SK-N-SH (cell line): ENCODE measurements at regions not wholly inside any gene's neighbourhood (a gene's known extent, or its start where the extent isn't known, plus 50 kb on each side); places are given as distances from the start of the nearest gene placed in this dataset.
A peak's percentile ranks its signal among the peaks of the same experiment; 100 is the strongest.

Experiments
- CTCF ChIA-PET: fragments of 300-600, 350-600 bp; formaldehyde crosslinking; extraction: SDS; loops from one replicate; lab custom pipeline; 2021; lab: Yijun Ruan, JAX
- POLR2A ChIA-PET: fragments of 350-600 bp; sonication (Branson Sonifier 250); formaldehyde crosslinking; extraction: SDS; loops from one replicate; lab custom pipeline; 2020; ENCODE audit warnings: antibody characterized with exemption, inconsistent platforms; lab: Yijun Ruan, JAX
- DNase-seq: peaks from one replicate; pipeline ENCODE4 v3.0.0; 2012
- H2AFZ ChIP-seq: fragments of 200-600 bp; sonication (generic); 2 replicates; pipeline ENCODE4 v1.8.1; 2016; ENCODE audit warnings: antibody characterized with exemption, mild to moderate bottlenecking, low read depth
- H3F3A ChIP-seq: fragments of 200-600 bp; sonication (generic); replicated peaks from 2 replicates; pipeline ENCODE3; 2016; ENCODE audit warnings: antibody characterized with exemption, mild to moderate bottlenecking; ENCODE audit not compliant: insufficient read depth
- H3K27ac ChIP-seq, 2 experiments: fragments of 200-500 bp in 1 of 2; fragments of 200-600 bp in 1 of 2; sonication (Bioruptor generic) in 1 of 2; sonication (generic), shearing (Covaris generic) in 1 of 2; 2 replicates each; pipeline versions ENCODE4 v1.5.1 to v1.6.1; 2014 to 2016; ENCODE audit warnings: low read depth in 2 of 2, inconsistent platforms in 1 of 2, low read length in 1 of 2, mild to moderate bottlenecking in 1 of 2, mixed read lengths in 1 of 2
- H3K27me3 ChIP-seq: fragments of 200-600 bp; sonication (generic), shearing (Covaris generic); 2 replicates; pipeline ENCODE4 v1.6.1; 2016; ENCODE audit warnings: mixed run types; ENCODE audit not compliant: insufficient read depth
- H3K36me3 ChIP-seq, 2 experiments: fragments of 200-500 bp in 1 of 2; fragments of 200-600 bp in 1 of 2; sonication (Bioruptor generic) in 1 of 2; sonication (generic) in 1 of 2; replicated peaks in 1 of 2; 2 replicates each; pipeline versions ENCODE3 to v1.5.1; 2014 to 2016; ENCODE audit warnings: low read length in 1 of 2, mild to moderate bottlenecking in 1 of 2; ENCODE audit not compliant: insufficient read depth in 2 of 2, control insufficient read depth in 1 of 2
- H3K4me1 ChIP-seq, 2 experiments: fragments of 200-500 bp in 1 of 2; fragments of 200-600 bp in 1 of 2; sonication (Bioruptor generic) in 1 of 2; sonication (generic), shearing (Covaris generic) in 1 of 2; 2 replicates each; pipeline versions ENCODE4 v1.5.1 to v1.6.1; 2014 to 2016; ENCODE audit warnings: low read depth in 1 of 2, low read length in 1 of 2, mixed run types in 1 of 2; ENCODE audit not compliant: insufficient read depth in 2 of 2, control insufficient read depth in 1 of 2
- H3K4me2 ChIP-seq: fragments of 200-600 bp; sonication (generic), shearing (Covaris generic); 2 replicates; pipeline ENCODE4 v1.6.1; 2017; ENCODE audit warnings: mixed run types
- H3K4me3 ChIP-seq, 2 experiments: fragments of 200-500 bp in 1 of 2; fragments of 200-600 bp in 1 of 2; sonication (Bioruptor generic) in 1 of 2; sonication (generic), shearing (Covaris generic) in 1 of 2; 2 replicates each; pipeline versions ENCODE4 v1.5.1 to v1.8.1; 2014 to 2016; ENCODE audit warnings: low read depth in 2 of 2, inconsistent platforms in 1 of 2, low read length in 1 of 2, mild to moderate bottlenecking in 1 of 2, mixed read lengths in 1 of 2, moderate library complexity in 1 of 2
- H3K79me2 ChIP-seq: fragments of 200-600 bp; sonication (generic); 2 replicates; pipeline ENCODE4 v1.8.1; 2017; ENCODE audit warnings: mild to moderate bottlenecking; ENCODE audit not compliant: insufficient read depth
- H3K9ac ChIP-seq: fragments of 200-600 bp; sonication (generic); 2 replicates; pipeline ENCODE4 v1.6.1; 2017; ENCODE audit warnings: mixed run types
- H3K9me2 ChIP-seq: fragments of 200-600 bp; sonication (generic); 2 replicates; pipeline ENCODE4 v1.6.1; 2017; ENCODE audit warnings: mixed run types
- H3K9me3 ChIP-seq: fragments of 200-600 bp; sonication (generic); 2 replicates; pipeline ENCODE4 v1.6.1; 2017; ENCODE audit warnings: mixed run types, mild to moderate bottlenecking, moderate library complexity
- H4K20me1 ChIP-seq: fragments of 200-600 bp; sonication (generic); 2 replicates; pipeline ENCODE4 v1.6.1; 2017; ENCODE audit warnings: mild to moderate bottlenecking, mixed run types; ENCODE audit not compliant: insufficient read depth
- ELF1 ChIP-seq: IDR thresholded peaks from 2 replicates; pipeline ENCODE4 v1.4.0; 2012
- FOSL2 ChIP-seq: IDR thresholded peaks from 2 replicates; pipeline ENCODE4 v1.4.0; 2012; ENCODE audit warnings: low read depth, mild to moderate bottlenecking, moderate library complexity, borderline replicate concordance
- FOXM1 ChIP-seq: IDR thresholded peaks from 2 replicates; pipeline ENCODE4 v1.4.0; 2012; ENCODE audit warnings: low read depth, mild to moderate bottlenecking
- GABPA ChIP-seq: IDR thresholded peaks from 2 replicates; pipeline ENCODE4 v1.4.0; 2012; ENCODE audit warnings: low read depth, mild to moderate bottlenecking
- GATA2 ChIP-seq: sonication (generic); formaldehyde crosslinking; IDR thresholded peaks from 2 replicates; pipeline ENCODE4 v1.5.0; 2020; ENCODE audit warnings: mild to moderate bottlenecking, missing genetic modification reagents
- IRF3 ChIP-seq: fragments of 150-350 bp; IDR thresholded peaks from 2 replicates; pipeline ENCODE4 v1.6.1; 2016; ENCODE audit warnings: mild to moderate bottlenecking, low read depth, low read length
- MEF2A ChIP-seq: IDR thresholded peaks from 2 replicates; pipeline ENCODE4 v1.4.0; 2012; ENCODE audit warnings: low read depth, borderline replicate concordance
- NFIC ChIP-seq: IDR thresholded peaks from 2 replicates; pipeline ENCODE4 v1.4.0; 2012; ENCODE audit warnings: borderline replicate concordance
- NRF1 ChIP-seq: IDR thresholded peaks from 2 replicates; pipeline ENCODE4 v1.6.1; 2012; ENCODE audit warnings: low read depth, mild to moderate bottlenecking, low read length
- REST ChIP-seq: IDR thresholded peaks from 2 replicates; pipeline ENCODE4 v1.6.1; 2012; ENCODE audit warnings: mild to moderate bottlenecking, low read depth, low read length, moderate library complexity
- RXRA ChIP-seq: IDR thresholded peaks from 2 replicates; pipeline ENCODE4 v1.4.0; 2012; ENCODE audit warnings: low read depth, mild to moderate bottlenecking, borderline replicate concordance
- SIN3A ChIP-seq: IDR thresholded peaks from 2 replicates; pipeline ENCODE4 v1.6.1; 2012; ENCODE audit warnings: low read depth, mild to moderate bottlenecking, low read length, moderate library complexity, borderline replicate concordance
- TAF1 ChIP-seq: IDR thresholded peaks from 2 replicates; pipeline ENCODE4 v1.6.1; 2012; ENCODE audit warnings: low read depth, mild to moderate bottlenecking, low read length, moderate library complexity, borderline replicate concordance
- TEAD4 ChIP-seq: IDR thresholded peaks from 2 replicates; pipeline ENCODE4 v1.4.0; 2012; ENCODE audit warnings: mild to moderate bottlenecking, borderline replicate concordance; ENCODE audit not compliant: insufficient read depth
- USF1 ChIP-seq: IDR thresholded peaks from 2 replicates; pipeline ENCODE4 v1.4.0; 2012; ENCODE audit warnings: low read depth, borderline replicate concordance
- USF2 ChIP-seq: fragments of 150-350 bp; IDR thresholded peaks from 2 replicates; pipeline ENCODE4 v1.6.1; 2017; ENCODE audit warnings: antibody characterized with exemption, low read length, low read depth, borderline replicate concordance
- YY1 ChIP-seq: IDR thresholded peaks from 2 replicates; pipeline ENCODE4 v1.4.0; 2012; ENCODE audit warnings: low read depth, mild to moderate bottlenecking
- ZBTB33 ChIP-seq: IDR thresholded peaks from 2 replicates; pipeline ENCODE4 v1.4.0; 2012; ENCODE audit warnings: low read depth, borderline replicate concordance
- WGBS: methylation state at CpG from one replicate; pipeline ENCODE4 v1.1.6; 2017; ENCODE audit warnings: low lambda C conversion rate; 5-methylcytosine and 5-hydroxymethylcytosine counted together

GRCh38 chr1:81574408-81574807 lies 226.3 kb upstream of the ADGRL2 start:
- no peaks in the 10 kb centered on the region for H3K9me2 ChIP-seq
- no peak overlapping the region for H3K4me3 ChIP-seq
- H3K36me3 ChIP-seq = no peaks in the 10 kb centered on the region
- no peak for DNase-seq
- WGBS = 82% methylated on average over 2 of the region's 2 CpGs
- H3F3A ChIP-seq = no peaks in the 10 kb centered on the region
- peaks cover 0 to 7% of the 10 kb centered on the region in 2 experiments; a peak in 2 of 4 replicates for H3K4me1 ChIP-seq
- no peaks in the 10 kb centered on the region for H3K79me2 ChIP-seq
- H2AFZ ChIP-seq = no peak overlapping the region
- H3K27ac ChIP-seq = peak overlapping the region in 1 of 2 experiments; percentile 16; a peak in 1 of 4 replicates
- TF ChIP-seq ZBTB33 (no peak), NFIC (no peak), FOXM1 (no peak), TAF1 (no peak), USF1 (no peak), MEF2A (no peak), IRF3 (no peak), USF2 (no peak), REST (no peak), RXRA (no peak), NRF1 (no peak), ELF1 (no peak), TEAD4 (no peak), SIN3A (no peak), YY1 (no peak), FOSL2 (no peak), GABPA (no peak), GATA2 (CRISPR knock-in tag) (no peak)
- no peak overlapping the region for H3K9ac ChIP-seq
- H3K4me2 ChIP-seq = no peak overlapping the region
- ChIA-PET POLR2A (no interaction called here), CTCF (interaction anchor here (1.0 to 1.8 kb wide), 2 partner anchors 10 to 186 kb away, joined by 5 to 6 read pairs; no protein-coding TSS in a partner anchor)
- H3K9me3 ChIP-seq = no peaks in the 10 kb centered on the region
- H3K27me3 ChIP-seq = no peaks in the 10 kb centered on the region
- no peaks in the 10 kb centered on the region for H4K20me1 ChIP-seq
